ENCODE measurements at regions not wholly inside any gene's neighbourhood (a gene's known extent, or its start where the extent isn't known, plus 50 kb on each side); places are given as distances from the start of the nearest gene placed in this dataset.
A peak's percentile ranks its signal among the peaks of the same experiment; 100 is the strongest.

DNA sequence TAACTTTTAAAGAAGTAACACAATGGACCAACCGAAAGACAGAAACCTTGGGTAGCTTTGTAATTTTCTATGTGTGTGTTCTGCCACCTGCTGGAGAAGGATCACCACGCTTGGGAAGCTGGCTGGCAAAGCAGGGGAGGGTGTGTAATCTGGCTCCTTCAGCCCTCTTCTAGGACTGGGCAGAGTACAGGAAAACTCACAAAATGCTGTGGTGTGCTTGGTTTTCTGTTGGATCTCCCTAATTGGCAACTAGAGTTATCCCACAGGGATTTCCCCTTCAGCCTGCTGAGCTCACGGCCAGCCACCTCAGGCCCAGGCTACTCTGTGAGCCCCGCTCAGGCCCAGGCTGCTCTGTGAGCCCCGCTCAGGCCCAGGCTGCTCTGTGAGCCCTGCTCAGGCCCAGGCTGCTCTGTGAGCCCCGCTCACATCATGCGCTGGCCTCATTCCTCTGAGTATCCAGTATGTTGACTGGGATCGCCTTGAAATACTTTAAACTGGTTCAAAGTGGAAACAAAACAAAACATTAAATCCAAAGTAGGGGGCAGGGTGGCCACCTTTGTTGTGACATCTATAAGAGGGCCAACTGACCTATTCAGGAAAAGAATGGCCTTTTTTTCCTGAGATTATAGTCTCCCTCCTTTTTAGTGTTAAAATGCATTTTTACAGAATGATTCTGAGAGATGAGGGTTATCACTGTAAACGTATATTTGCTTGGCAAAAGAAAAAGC, 52.0 kb upstream of the RNU6-8 start:
- peak; percentile 9 for DNase-seq (ENCODE audit: low read depth)

DNA sequence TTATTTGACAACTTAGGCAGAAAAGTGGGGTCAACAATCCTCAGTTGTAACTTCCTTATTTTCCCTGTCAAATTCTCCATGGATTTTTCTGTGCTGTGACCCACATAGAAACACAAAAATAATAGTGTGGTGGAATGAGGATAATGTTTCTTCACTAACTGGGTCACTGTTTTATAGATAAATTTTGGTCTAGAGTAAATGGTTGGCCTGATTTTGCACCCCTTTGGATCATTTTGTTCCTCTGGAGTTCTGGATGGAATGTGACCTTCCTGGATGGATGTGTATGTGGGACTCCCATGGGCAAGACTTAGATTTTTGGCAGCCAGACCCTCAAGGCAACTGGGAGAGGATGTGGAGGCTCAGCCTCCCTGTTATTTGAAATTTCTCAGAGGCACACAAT, 52.7 kb upstream of the RNU6-8 start:
- no peak for DNase-seq (ENCODE audit: low read depth)

DNA sequence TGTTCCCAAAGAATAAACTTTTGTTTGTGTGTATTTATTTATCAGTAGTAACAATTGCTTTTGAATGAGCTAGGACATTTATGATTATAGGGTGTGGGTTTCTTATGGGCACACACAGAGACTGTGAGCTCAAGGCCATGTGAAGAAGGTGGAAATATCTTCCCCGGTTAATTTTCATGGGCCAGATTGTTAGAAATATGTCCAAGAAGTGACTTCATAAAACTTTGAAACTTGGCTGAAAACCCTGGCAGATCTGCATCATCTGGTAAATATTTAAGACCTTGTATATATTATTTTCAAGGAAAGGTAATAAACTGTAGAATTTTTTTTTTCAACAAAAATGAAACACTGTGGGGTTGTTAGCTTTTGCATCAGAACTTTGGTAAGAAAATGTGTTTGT, 53.5 kb upstream of the RNU6-8 start:
- no peak for DNase-seq (ENCODE audit: low read depth)

DNA sequence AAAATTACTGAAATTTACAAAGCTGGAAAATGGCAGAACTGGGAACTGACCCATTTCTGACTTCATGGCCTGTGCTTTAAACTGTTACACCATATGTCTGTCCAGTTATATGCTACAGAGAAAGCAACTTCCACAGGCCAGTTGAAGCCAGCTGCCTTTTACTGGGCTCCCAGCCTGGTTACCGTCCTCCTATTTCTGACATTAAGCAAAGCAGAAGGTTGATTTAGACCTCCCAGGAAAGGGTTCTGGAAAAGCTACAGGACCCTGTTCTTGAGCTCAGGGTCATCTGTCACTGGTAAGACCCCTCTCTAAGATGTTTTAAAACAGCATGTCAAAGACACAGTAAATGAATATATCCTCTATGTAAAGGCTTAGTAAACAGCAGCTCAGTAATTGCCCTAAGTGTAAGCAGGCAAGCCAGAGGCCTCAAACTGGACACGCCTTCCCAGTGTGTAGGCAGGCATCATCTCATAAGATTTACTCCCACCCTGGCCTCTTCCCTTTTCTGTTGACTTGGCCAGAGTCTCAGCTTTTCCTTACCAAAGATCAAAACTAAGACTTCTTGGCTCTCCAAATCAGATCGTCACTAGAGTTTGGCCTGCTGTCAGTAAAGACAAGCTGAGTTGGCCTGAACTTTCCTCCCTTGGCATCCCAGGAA, 55.4 kb upstream of the RNU6-8 start:
- no peak for DNase-seq (ENCODE audit: low read depth)

DNA sequence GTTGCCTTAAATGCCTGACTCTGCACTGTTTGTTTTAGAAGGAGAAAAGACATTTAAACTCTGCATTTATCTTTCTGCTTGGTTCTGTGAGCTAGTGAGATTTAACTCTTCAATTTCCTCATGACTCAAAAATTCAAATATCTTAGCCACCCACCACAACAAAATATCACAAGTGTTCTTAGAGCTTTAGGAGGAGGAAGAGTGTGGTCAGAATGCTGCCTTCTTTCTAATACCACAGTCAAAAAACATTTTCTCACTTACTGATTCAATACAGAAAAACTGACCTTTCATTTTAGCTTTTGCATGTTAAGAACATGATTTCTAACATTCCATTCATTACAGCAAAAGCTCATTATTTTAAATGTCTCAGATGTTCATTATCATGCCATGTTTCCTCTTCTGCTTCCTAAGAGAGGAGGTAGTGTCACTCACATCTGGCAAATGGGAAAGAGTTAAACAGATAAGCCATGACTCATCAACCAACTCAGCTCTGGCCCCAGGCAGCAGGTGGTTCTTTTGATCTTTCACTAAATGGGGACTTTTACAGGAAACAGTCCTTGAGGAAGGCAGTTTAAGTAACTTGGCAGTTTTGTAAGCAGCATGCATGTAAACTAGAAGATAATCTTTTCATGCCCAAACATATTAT, 56.4 kb upstream of the RNU6-8 start:
- DNase-seq (ENCODE audit: low read depth): no peak

DNA sequence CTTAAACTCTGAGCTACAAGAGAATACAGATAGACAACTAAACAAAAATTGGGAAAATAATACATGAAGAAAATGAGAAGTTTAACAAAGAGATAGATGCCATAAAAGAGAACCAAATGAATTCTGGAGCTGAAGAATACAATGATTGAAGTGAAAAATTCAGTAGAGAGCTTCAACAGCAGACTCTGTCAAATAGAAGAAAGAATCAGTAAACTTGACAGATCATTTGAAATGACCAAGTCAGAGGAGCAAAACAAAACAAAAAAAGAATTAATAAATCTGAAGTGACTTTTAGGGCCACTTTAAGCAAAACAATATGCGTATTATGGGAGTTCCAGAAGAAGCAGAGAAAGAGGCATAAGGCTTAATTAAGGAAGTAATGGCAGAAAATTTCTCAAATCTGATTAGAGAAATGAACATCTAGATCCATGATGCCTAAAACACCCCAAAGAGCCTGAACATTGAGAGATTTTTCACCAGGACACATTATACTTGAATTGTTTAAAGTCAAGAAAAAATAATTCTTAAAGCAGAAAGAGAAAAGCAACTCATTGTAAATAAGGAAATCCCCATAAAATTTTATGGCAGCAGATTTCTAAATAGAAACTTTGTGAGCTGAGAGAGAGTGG, 61.0 kb upstream of the RNU6-8 start:
- DNase-seq (ENCODE audit: low read depth): no peak

DNA sequence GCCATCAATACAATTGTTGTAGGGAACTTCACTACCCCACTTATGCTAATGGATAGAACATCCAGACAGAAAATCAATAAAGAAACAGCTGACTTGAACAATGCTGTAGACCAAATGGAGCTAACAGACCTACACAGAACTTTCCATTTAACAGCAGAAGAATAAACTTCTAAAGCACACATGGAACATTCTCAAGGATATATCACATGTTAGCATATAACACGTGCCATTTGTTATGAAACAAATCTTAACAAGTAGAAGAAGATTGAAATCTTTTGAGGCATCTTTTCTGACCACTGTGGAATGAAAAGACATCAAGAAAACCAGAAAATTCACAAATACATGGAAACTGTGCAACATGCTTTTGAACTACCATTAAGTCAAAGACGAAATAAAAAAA, 62.5 kb upstream of the RNU6-8 start:
- no peak for DNase-seq (ENCODE audit: low read depth)

DNA sequence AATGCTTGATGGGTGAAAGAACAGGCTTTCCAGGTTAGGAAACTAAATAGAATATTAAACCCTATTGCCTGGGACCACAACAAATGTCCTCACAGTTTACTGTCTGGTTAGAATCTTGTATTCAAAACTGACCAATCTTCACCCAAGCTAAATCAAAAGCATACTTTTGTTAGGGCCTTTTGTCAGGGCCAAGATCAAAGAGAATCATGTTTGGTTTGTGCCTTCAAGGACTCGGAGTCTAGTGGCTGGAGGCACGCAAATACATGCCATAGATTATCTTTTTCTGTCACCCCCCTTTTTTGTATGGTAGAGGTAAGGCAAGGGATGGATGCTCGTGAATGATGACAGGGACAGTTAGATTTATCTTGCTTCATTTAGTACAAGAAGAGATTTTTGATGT, 51.1 kb upstream of the AKAP6 start:
- DNase-seq (ENCODE audit: low read depth): no peak
